ENCODE measurements at regions not wholly inside any gene's neighbourhood (a gene's known extent, or its start where the extent isn't known, plus 50 kb on each side); places are given as distances from the start of the nearest gene placed in this dataset.

- ChIA-PET POLR2A (ENCODE audit: partially characterized antibody) (interaction anchor here (0.6 kb wide), 1 partner anchor 113 kb away, joined by 3 read pairs; no protein-coding TSS in a partner anchor), CTCF (ENCODE audit: partially characterized antibody) (interaction anchor here (0.6 kb wide), 1 partner anchor 171 kb away, joined by 4 read pairs; no protein-coding TSS in a partner anchor)
- TF ChIP-seq TCF12 (IDR thresholded peaks at IDR 0.05; ENCODE audit: low read depth, low read length) (no peak), CBX5 (IDR thresholded peaks at IDR 0.05; ENCODE audit: low read depth, low read length) (no peak), CBX8 (IDR thresholded peaks at IDR 0.05; ENCODE audit: borderline replicate concordance, low read depth, low read length) (no peak), KDM4A (IDR thresholded peaks at IDR 0.05; ENCODE audit: low read depth, low read length, severe bottlenecking) (no peak), BACH1 (IDR thresholded peaks at IDR 0.05; ENCODE audit: low read length) (no peak), USF2 (IDR thresholded peaks at IDR 0.05; ENCODE audit: low read length) (no peak), JUND (IDR thresholded peaks at IDR 0.05; ENCODE audit: low read length) (no peak), PHF8 (conservative IDR thresholded peaks at IDR 0.05; ENCODE audit: low read depth, low read length) (no peak), RAD21 (IDR thresholded peaks at IDR 0.05 in 1 of 2, conservative IDR thresholded peaks at IDR 0.05 in 1 of 2; ENCODE audit: low read depth in 2 of 2, low read length in 2 of 2) (no peak), SRF (IDR thresholded peaks at IDR 0.05; ENCODE audit: low read depth, low read length) (no peak), MAFK (IDR thresholded peaks at IDR 0.05; ENCODE audit: low read depth, low read length) (no peak), RBBP5 (IDR thresholded peaks at IDR 0.05; ENCODE audit: borderline replicate concordance, low read depth, low read length) (no peak)
These were observed 278.5 kb downstream of the PLPP3 start for GRCh38 chr1:56300836-56301235.

More at GRCh38 chr1:56300836-56301235, 278.5 kb downstream of the PLPP3 start:
- no peak overlapping the region for H2AK5ac ChIP-seq (ENCODE audit: low read depth, low read length)
- H3K4me2 ChIP-seq (ENCODE audit: insufficient read depth in 1 of 2, low read depth in 2 of 2, low read length in 2 of 2), result no peak overlapping the region
- DNase-seq (ENCODE audit: low read depth in 1 of 2, low spot score in 2 of 2) (no peak), FAIRE-seq (no peak)
- no peak overlapping the region for H3K27ac ChIP-seq (ENCODE audit: low read depth, low read length)
- no peaks in the 10 kb centered on the region for H4K20me1 ChIP-seq (replicated peaks in 1 of 2; ENCODE audit: control insufficient read depth in 1 of 2, insufficient read depth in 2 of 2, low read length in 2 of 2)
- H4K5ac ChIP-seq (ENCODE audit: insufficient read length, low read depth, low read length), result no peak overlapping the region
- no peak overlapping the region for H3K56ac ChIP-seq (replicated peaks; ENCODE audit: insufficient read length, low read depth, low read length)
- H3K4ac ChIP-seq (replicated peaks; ENCODE audit: insufficient read length, low read depth, low read length), result no peak overlapping the region
- H4K91ac ChIP-seq (replicated peaks; ENCODE audit: insufficient read length, low read length), result no peak overlapping the region
- H3K36me3 ChIP-seq (ENCODE audit: control insufficient read depth in 2 of 4, insufficient read depth in 4 of 4, low read length in 3 of 4), result no peaks in the 10 kb centered on the region
- H3K4me3 ChIP-seq (ENCODE audit: extremely low read depth in 1 of 4, insufficient read depth in 2 of 4, low read depth in 3 of 4, low read length in 4 of 4), result no peak overlapping the region
- H2BK12ac ChIP-seq (ENCODE audit: low read depth, low read length), result no peak overlapping the region
- no peaks in the 10 kb centered on the region; a peak in 2 of 7 replicates for H3K4me1 ChIP-seq (replicated peaks in 1 of 4; ENCODE audit: control insufficient read depth in 3 of 4, insufficient read depth in 4 of 4, low read length in 3 of 4)
- no peaks in the 10 kb centered on the region for H3K79me2 ChIP-seq (ENCODE audit: control insufficient read depth in 1 of 2, insufficient read depth in 2 of 2, low read length in 2 of 2)
- no peak overlapping the region for H2BK20ac ChIP-seq (ENCODE audit: low read length)
- no peaks in the 10 kb centered on the region for H3K9me3 ChIP-seq (ENCODE audit: insufficient read depth in 2 of 2, low read depth in 1 of 2, low read length in 1 of 2)
- H3K18ac ChIP-seq (ENCODE audit: extremely low read depth, low read length), result no peak overlapping the region
- H2AFZ ChIP-seq (ENCODE audit: low read length), result no peak overlapping the region
- H3K14ac ChIP-seq (ENCODE audit: insufficient read length), result no peak overlapping the region
- H3K27me3 ChIP-seq (replicated peaks in 1 of 4; ENCODE audit: control insufficient read depth in 3 of 4, extremely low read depth in 1 of 4, insufficient read depth in 3 of 4, low read length in 3 of 4), result no peaks in the 10 kb centered on the region
- no peak overlapping the region for H3K9ac ChIP-seq (replicated peaks in 1 of 4; ENCODE audit: extremely low read depth in 1 of 4, low read depth in 3 of 4, low read length in 3 of 4)
- no peak overlapping the region for H2BK5ac ChIP-seq (ENCODE audit: low read depth, low read length)
- H2BK15ac ChIP-seq (ENCODE audit: low read length), result no peak overlapping the region
- H3K79me1 ChIP-seq (ENCODE audit: low read depth, low read length), result no peaks in the 10 kb centered on the region
- WGBS, 2 experiments (ENCODE audit: extremely low coverage in 1 of 2, insufficient coverage in 1 of 2, insufficient read length in 1 of 2, insufficient replicate concordance in 2 of 2, low coverage in 1 of 2, low lambda C conversion rate in 2 of 2, missing lambda C conversion rate in 1 of 2), result 93% methylated on average over 1 of the region's 1 CpG; no CpG with 5 or more reads in 1 of the 2 experiments
- no peak overlapping the region for H4K8ac ChIP-seq (ENCODE audit: extremely low read depth, insufficient read depth, low read length)
- no peak overlapping the region for H2BK120ac ChIP-seq (replicated peaks; ENCODE audit: low read depth, low read length)
- no peak overlapping the region for H3K23ac ChIP-seq (ENCODE audit: insufficient read length)
- H3K23me2 ChIP-seq (ENCODE audit: low read depth, low read length), result no peaks in the 10 kb centered on the region; the same call in 1 of the 2 replicates
